ENCODE measurements at regions not wholly inside any gene's neighbourhood (a gene's known extent, or its start where the extent isn't known, plus 50 kb on each side); places are given as distances from the start of the nearest gene placed in this dataset.
A peak's percentile ranks its signal among the peaks of the same experiment; 100 is the strongest.

DNA sequence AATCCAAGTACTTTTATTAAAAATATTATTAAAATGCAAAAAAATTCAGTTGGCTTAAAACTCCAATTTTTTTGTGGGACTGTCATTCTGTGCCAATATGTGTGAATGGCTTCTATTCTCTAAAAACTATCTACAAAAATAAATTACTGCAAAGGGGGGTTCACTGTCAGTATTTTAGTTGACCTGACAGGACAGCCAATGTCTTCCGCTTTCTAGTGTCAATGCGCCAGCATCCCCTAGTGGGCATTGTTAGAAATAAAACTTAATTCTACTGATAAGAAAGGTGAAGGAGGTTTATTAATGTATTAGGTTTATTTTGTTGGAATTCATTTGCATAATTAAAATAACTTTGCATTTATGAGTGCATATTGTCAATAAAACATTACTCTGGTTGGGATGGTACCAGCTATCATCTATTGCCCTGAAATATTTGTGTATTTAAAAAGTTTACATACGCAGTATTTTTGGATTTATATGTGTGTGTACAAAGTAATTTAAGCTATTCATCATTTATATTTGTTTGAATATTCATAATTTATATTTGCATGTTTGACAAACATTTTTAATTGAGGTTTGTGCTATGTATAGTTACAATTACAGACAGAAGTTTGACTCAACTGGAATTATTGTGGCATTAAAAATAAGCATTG, 527.2 kb downstream of the FLRT2 start:
- peak; percentile 40 for DNase-seq (ENCODE audit: low spot score)

DNA sequence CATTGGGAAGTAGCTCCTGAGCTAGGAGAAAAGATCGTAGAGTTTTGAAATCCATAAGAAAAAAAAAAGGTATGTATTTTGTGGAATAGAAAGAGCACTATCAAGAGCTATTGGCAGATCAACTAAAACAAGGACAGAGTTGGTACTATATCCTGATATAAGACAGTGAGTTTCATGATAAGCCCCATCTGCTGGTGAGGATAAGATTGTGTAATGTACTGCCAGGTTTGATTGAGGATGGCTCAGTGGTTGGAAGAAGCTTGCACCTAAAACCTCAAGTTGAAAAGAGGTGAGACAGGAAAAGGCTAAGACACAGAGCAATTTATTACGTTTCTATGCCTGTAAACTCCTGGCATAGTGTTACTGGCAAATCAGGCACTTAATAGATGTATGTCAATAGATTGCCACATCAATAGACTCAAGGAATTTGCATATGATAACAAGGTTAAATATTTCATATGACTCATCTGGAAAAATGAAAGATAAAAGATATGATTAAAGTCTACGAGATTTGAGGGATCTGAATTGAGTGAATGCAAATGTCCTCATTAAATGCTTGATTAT, 525.6 kb downstream of the FLRT2 start:
- peak; percentile 17 for DNase-seq (ENCODE audit: low spot score)

GRCh38 chr14:86052868-86053267, 522.9 kb downstream of the FLRT2 start:
- no peak for DNase-seq (ENCODE audit: low spot score)

- no peak for DNase-seq (ENCODE audit: low spot score)
Measured at GRCh38 chr14:86050757-86051156, 520.8 kb downstream of the FLRT2 start.

GRCh38 chr14:86050072-86050683, 520.2 kb downstream of the FLRT2 start:
- DNase-seq (ENCODE audit: low spot score): no peak

DNA sequence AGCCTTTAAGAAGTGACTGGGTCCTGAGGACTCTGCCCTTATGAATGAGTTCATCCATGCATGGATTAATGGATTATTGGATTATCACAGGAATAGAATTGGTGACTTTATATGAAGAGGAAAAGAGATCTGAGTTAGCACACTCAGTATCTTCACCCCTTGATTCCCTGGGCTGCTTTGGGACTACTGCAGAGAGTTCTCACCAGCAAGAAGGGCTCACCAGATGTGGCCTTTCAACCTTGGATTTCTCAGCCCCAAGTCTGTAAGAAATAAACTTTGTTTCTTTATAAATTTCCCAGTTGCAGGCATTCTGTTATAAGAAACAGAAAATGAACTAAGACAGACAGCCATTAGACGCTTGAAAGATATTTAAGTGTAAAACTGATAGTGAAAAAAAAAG, 509.2 kb downstream of the FLRT2 start:
- no peak for DNase-seq (ENCODE audit: low spot score)

DNA sequence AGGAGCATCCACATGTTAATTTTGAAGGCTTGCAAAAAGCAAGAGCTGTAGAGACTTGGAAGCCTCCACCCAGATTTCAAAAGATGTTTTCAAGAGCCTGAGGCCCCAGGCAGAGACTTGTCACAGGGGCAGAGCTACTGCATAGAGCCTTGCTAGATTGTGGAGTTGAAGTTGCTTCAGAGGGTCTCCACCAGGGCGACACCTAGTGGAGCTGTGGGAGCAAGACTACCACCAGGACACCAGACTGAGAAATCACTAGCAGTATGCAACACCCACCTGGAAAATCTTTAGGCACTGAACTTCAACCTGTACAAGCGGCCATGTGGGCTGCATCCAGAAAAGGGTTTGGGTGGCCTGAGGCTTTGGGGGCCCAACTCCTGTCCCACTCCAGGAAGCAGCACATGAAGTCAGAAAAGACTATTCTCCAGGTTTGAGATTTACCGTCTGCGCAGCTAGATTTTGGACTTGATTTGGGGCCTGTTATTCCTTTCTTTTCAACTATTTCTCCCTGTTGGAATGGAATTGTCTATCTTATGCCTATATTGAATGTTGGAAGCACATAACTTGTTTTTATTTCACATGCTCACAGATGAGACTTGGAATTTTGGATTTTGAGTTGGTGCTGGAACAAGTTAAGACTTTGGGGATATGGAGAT, 508.6 kb downstream of the FLRT2 start:
- peak; percentile 59 for DNase-seq (ENCODE audit: low spot score)

DNA sequence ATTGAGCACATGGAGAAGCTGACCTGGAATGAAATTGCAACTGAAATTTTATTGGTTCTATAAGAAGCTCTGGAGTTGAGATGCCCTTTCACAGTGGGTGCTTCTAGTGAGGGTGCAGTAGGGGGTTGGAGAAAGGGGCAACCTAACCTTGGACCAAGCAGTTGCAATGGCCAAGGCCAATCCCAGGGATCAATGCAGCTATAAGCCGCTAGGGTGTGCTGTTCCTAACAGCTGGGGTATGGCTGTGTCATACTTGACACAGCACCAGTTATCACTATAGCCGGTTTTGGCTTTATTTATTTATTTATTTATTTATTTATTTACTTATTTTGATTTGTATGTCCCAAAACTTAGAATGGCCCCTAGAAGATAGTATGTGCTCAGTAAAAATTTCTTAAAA, 505.9 kb downstream of the FLRT2 start:
- DNase-seq (ENCODE audit: low spot score): peak; percentile 67

- DNase-seq (ENCODE audit: low spot score): no peak
Measured at GRCh38 chr14:86027990-86028389, 498.0 kb downstream of the FLRT2 start.

DNA sequence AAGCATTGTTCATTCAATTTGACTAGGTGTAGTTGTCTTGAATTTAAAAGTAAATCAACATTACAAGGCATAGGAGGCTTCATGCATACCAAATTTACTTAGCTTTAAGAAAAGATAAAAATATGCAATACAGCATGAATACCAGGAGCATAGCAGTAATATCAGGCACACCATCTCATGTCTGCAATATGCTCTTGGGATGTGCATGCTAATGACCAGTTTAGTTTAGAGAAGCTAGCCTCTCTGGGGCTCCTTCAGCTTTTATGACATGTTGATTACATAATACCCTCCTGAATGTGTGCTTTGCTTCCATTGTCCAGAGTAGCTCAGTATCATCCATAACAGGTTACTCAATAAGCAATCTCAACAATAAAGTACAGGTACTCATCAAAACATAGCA, 497.2 kb downstream of the FLRT2 start:
- no peak for DNase-seq (ENCODE audit: low spot score)

DNA sequence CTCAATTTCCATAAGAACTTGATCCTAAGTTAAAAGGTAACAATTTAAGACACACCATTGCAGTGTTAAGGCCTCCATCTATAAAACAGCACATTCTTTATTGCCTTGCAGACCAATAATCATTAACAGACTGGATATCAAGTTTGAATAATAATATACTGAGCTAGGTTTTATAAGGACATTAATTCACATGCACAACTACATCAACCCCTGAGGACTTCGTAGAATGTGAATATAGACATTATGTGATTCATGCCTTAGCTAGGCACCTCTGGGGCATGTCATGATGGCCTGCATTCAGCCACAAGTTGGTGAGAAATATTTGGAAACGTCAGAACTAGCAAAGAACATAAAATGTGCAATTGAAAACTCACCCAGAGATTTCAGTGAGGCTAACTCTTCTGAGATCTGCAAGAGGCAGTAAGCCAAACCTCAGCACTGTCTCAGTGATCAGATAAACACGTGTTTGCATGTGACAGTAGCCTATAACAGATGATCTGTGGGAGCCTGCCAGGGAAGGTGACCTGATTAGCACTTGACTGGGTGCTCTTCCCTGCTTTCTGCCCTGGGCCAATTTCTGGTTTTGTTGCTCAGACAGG, 492.2 kb downstream of the FLRT2 start:
- no peak for DNase-seq (ENCODE audit: low spot score)

GRCh38 chr14:86020841-86021240, 490.9 kb downstream of the FLRT2 start:
- DNase-seq (ENCODE audit: low spot score): no peak

- DNase-seq (ENCODE audit: low spot score): no peak
Measured at GRCh38 chr14:86015941-86016340, 486.0 kb downstream of the FLRT2 start.

GRCh38 chr14:86015511-86015910, 485.6 kb downstream of the FLRT2 start:
- no peak for DNase-seq (ENCODE audit: low spot score)

DNA sequence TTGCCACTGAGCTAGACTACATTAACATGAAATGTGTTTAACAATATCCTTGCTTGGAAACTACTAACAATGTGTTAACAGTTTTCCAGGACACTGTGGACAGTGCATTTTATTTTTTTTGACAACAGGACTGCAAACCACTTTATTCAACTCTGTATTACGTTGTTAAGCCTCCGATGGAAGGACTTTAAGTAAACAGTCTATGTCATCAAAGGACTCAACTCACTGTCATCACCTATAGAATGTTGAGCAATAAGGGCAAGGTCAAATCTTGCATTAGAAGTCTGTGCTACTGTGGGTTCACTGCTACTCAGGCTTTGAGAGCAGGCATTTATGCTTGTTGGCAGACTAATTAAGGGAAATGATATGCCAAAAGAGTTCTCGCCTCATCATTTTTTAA, 483.7 kb downstream of the FLRT2 start:
- no peak for DNase-seq (ENCODE audit: low spot score)

DNA sequence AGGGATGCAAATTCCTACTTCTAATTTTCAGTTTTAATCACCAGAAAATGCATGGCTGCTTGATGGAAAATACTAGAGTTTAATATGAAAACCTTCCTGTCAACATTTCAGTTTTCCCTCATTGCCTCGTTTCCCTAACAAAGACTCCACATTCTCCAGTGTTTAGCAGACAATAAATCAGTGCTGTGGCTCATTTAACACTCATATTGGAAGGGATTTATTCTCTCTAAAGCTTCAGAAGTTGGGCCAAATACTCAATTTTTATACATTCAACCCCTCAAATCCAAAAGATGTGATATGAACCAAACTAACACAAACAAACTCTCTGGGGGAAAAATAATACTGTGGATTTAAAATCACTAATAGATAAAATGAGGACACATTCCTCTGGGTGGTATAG, 482.5 kb downstream of the FLRT2 start:
- DNase-seq (ENCODE audit: low spot score): no peak

DNA sequence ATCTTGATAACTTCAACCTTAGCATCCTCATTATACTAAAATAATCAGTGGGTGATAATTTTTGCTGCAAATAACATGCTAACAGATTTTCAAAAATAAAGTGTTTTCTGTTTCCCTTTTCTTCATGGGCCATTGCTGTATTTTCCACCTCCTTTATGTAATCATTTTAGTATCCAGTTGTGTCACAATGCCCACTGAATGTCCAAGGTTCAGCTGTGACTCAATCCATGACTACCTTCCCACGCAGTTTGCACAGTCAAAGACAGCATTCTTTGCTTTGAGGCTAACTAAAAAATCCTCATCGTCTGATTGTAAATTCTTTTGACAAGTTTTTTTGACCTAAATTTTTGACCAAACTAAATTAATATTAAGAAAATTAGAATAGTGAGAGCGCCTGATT, 474.1 kb downstream of the FLRT2 start:
- DNase-seq (ENCODE audit: low spot score): no peak

GRCh38 chr14:85996551-85996950, 466.6 kb downstream of the FLRT2 start:
- no peak for DNase-seq (ENCODE audit: low spot score)

GRCh38 chr14:85991156-85991555, 461.2 kb downstream of the FLRT2 start:
- no peak for DNase-seq (ENCODE audit: low spot score)

- no peak for DNase-seq (ENCODE audit: low spot score)
Measured at GRCh38 chr14:85987907-85988306, 458.0 kb downstream of the FLRT2 start.

DNA sequence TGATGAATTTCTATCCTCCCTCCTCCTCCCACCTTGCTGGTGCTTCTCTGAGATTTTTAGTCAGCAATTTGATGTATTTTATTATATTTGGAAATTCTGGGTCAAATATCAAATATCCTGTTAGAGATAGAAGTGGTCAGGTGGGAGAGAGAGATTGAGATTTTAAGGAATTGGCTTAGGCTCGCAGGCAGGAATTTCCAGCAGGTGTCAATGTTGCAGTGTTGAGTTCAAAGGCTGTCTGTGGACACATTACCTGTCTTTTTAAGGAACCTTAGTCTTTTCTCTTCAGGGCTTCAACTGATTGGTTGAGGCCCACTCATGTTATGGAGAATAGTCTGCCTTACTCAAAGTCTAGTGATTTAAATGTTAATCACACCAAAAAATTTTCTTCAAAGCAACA, 457.3 kb downstream of the FLRT2 start:
- no peak for DNase-seq (ENCODE audit: low spot score)

GRCh38 chr14:85978582-85979250, 448.8 kb downstream of the FLRT2 start:
- no peak for DNase-seq (ENCODE audit: low spot score)
